ENCODE measurements at regions not wholly inside any gene's neighbourhood (a gene's known extent, or its start where the extent isn't known, plus 50 kb on each side); places are given as distances from the start of the nearest gene placed in this dataset.

DNA sequence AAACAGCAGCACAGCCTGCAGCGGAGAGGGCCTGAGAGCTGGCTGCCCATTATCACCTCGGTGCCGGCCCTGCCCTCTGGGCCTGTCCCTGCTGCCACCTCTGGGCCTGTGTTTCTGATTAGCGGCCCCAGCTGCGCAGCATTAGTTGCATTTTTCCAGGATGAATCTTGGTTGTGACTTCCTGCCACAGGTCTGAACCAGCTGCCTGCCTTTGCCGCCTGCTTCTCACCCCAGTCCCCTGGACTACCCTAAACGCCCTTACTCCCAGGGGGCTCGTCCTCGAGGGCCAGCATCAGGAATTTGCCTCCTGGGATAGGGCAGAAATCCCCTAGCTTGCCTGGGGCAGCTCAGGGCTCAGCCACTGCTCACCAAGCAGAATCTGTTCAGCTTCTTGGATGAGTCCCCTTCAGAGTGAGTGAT, 342.8 kb downstream of the DYSF start:
- TF ChIP-seq, protein P1, sequence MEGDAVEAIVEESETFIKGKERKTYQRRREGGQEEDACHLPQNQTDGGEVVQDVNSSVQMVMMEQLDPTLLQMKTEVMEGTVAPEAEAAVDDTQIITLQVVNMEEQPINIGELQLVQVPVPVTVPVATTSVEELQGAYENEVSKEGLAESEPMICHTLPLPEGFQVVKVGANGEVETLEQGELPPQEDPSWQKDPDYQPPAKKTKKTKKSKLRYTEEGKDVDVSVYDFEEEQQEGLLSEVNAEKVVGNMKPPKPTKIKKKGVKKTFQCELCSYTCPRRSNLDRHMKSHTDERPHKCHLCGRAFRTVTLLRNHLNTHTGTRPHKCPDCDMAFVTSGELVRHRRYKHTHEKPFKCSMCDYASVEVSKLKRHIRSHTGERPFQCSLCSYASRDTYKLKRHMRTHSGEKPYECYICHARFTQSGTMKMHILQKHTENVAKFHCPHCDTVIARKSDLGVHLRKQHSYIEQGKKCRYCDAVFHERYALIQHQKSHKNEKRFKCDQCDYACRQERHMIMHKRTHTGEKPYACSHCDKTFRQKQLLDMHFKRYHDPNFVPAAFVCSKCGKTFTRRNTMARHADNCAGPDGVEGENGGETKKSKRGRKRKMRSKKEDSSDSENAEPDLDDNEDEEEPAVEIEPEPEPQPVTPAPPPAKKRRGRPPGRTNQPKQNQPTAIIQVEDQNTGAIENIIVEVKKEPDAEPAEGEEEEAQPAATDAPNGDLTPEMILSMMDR (IDR thresholded peaks at IDR 0.05; ENCODE audit: low read length, missing control alignments), result no peak
- H3K4me3 ChIP-seq (replicated peaks; ENCODE audit: low read depth, low read length), result no peak overlapping the region
- DNase-seq (ENCODE audit: low read depth), result no peak

DNA sequence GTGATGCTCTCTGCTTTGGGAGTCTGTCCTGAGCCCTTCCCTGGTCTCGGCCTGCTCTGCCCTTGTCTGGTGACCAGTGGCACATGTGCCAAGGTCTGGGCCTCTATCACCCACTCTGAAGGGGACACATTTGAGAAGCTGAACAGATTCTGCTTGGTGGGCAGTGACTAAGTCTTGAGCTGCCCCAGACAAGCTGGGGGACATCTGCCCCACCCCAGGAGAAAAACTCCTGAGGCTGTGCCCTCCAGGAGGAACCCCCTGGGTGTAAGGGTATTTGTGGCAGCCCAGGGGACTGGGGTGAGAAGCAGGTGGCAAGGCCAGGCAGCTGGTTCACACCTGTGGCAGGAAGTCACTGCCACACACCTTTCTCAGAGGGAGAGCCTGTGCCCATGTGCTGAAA, 342.1 kb downstream of the DYSF start:
- H3K4me3 ChIP-seq (replicated peaks; ENCODE audit: low read depth, low read length), result no peak overlapping the region
- TF ChIP-seq, protein P1 (IDR thresholded peaks at IDR 0.05; ENCODE audit: low read length, missing control alignments), result no peak
- DNase-seq (ENCODE audit: low read depth), result no peak

DNA sequence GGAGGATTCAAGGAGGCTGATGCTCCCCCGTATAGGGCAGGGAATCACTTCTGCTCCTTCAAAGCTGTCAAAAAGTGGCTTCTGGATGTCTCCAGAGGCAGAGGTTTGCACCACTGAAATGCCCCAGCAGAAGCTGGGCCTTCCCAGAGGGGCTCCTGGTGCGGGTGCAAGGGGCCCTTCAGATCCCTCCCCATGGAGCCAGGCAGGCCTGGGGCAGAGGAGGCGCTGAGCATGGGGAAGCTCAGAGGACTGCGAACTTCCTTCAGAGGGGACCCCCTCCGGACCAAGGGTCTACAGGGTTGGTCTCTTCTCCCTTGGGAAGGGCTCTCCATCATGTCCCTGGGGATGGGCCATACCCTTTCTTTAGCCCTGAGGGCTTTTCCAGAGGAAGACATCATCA, 341.2 kb downstream of the DYSF start:
- no peak overlapping the region for H3K4me3 ChIP-seq (replicated peaks; ENCODE audit: low read depth, low read length)

DNA sequence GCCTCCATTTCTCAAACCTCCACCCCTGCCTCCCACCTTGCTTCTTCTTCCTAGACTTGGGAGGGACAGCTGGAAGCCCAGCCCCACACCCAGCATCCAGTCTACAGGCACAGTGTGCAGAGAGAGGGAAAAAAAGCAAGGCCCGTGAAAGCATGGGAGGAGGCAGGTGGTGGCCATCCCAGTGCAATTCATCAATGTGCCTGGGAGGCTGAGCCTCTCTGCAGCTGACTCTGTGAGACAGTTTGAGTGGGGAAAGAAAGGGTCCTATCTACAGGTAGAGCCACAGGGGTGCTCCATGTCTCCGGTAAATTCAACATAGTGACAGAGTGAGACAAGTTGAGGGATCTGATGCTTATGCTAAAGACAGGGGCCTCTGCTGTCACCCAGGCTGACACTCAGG, 340.6 kb downstream of the DYSF start:
- no peak for DNase-seq (ENCODE audit: low read depth)
- no peak overlapping the region for H3K4me3 ChIP-seq (replicated peaks; ENCODE audit: low read depth, low read length)
- TF ChIP-seq, protein P1 (IDR thresholded peaks at IDR 0.05; ENCODE audit: low read length, missing control alignments), result no peak

More for the DNA sequence above, 341.2 kb downstream of the DYSF start:
- TF ChIP-seq, protein P1 (IDR thresholded peaks at IDR 0.05; ENCODE audit: low read length, missing control alignments), result no peak
- no peak for DNase-seq (ENCODE audit: low read depth)

DNA sequence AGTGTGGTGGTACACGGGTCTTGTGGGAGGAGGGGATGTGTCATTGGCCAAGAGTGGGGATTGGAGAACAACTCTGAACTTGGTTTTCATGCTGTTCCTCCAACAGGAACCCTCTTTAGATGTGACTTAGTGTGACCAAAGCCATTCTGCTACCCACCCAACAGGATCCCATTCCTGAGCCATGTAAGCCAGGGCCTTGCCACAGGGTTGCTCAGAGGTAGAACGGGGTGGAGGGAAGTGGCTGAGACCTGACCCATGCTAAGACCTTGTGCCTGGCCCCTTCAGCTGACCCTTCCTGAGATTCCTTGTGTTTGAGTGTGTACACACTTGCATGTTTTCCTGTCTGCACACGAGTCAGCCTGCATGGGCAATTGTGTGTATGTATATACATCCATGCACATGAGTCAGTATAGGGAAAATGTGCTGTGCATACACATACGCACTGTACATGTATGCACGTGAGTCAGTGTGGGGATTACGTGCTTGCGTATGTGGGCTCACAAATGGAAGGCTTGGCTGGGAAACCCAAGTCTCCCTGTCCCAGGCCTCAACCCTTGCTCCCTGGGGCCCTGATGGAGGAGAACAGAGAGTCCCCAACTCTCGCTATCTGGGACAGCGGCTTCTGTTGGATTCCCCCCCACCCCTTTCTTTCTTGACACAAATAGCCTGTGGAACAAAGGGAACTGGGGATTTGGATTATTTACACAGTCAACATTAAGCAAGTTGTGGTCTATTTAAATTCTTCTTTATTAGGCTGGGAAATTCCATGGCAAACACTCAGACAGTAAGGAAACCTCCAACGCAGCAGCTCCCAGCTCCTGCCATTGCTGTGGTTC, 339.8 kb downstream of the DYSF start:
- TF ChIP-seq, protein P1 (IDR thresholded peaks at IDR 0.05; ENCODE audit: low read length, missing control alignments), result no peak
- H3K4me3 ChIP-seq (replicated peaks; ENCODE audit: low read depth, low read length), result no peak overlapping the region
- DNase-seq (ENCODE audit: low read depth), result peak; percentile 40

DNA sequence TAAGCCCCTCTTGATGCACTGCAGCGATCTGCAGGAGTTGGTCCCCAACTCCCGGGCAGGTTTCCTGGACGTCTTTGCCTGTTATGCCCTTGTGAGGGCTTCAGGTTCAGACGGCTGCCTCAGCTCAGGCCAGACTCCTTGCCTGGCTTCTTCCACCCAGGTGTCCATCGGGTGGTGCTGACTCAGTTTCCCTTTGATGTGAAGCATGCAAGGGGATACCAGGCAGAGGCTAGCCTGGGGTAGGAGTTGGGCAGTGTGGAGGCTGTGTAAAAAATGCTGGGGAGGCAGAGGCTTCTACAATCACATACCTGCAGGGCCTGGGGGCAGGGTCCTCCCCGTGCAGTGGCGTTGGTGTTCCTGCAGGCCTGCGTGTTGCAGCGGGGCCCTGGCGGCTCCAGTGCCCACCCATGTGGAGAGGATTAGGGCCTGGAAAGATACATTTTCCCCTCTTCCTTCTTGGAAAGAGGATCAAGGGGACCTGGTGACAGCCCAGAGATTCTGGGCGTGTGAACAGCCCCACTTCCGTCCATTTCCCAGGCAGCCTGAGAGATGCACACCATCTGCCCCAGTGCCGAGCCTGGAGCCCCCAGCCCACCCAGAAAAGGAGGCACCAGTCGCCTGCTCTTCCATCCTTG, 338.3 kb downstream of the DYSF start:
- no peak overlapping the region for H3K4me3 ChIP-seq (replicated peaks; ENCODE audit: low read depth, low read length)
- TF ChIP-seq, protein P1 (IDR thresholded peaks at IDR 0.05; ENCODE audit: low read length, missing control alignments), result no peak
- no peak for DNase-seq (ENCODE audit: low read depth)
